HG02798 (cell line): ENCODE measurements at regions not wholly inside any gene's neighbourhood (a gene's known extent, or its start where the extent isn't known, plus 50 kb on each side); places are given as distances from the start of the nearest gene placed in this dataset.

Experiments used
- ATAC-seq: cut with Tn5 transposase; IDR thresholded peaks from one replicate; pipeline ENCODE4 v1.9.1; 2021; ENCODE audit warnings: mild to moderate bottlenecking; ENCODE audit not compliant: unreplicated experiment, poor library complexity

GRCh38 chr18:2050702-2051201 is 520.6 kb downstream of the METTL4 start:
- no peak for ATAC-seq

- ATAC-seq = no peak
Observed at GRCh38 chr18:2053490-2054089, 517.7 kb downstream of the METTL4 start.

- no peak for ATAC-seq
Observed at GRCh38 chr18:2059336-2059735, 512.0 kb downstream of the METTL4 start.

- ATAC-seq = no peak
Observed at GRCh38 chr18:2060086-2060485, 511.2 kb downstream of the METTL4 start.

DNA sequence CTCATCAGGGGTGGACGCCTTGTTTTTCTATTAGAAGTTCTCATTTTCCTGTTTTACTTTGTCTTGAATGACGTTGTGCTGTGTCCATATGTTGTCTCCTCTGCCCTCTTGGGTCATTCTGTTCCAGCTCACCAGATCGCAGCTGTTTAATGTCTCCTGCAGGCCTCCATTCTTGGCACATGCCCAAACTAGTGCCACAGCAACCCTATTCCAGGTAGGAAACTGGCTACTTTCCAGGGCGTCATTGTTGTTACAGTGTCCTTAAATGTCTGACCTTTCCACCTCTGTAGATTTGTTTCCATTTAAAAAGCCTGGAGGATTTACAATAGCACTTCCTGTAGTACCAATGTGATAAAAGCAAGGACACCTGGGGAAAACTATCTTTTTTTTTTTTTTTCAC is 500.7 kb downstream of the METTL4 start:
- no peak for ATAC-seq

DNA sequence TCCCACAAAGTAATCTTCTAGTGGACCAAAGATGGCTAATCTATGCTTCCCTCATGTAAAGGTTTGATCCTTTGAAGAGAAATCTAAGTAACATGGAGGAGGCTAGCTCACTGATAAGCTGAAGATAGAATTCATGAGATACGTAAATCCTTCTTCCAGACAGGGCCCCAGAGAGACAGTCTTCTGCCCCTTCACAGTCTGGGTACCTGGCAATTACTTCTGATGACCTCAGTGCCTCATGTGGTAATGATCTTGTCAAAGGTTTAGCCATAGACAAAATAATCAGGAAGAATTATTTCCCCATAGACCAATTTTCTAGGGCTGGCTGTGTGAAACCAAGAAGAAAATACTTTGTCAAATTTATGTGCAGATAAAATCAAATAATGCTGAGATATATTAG is 495.8 kb downstream of the METTL4 start:
- no peak for ATAC-seq

- no peak for ATAC-seq
Observed at GRCh38 chr18:2082676-2083075, 488.6 kb downstream of the METTL4 start.

GRCh38 chr18:2083691-2084090 is 487.6 kb downstream of the METTL4 start:
- peak; percentile 45 for ATAC-seq

DNA sequence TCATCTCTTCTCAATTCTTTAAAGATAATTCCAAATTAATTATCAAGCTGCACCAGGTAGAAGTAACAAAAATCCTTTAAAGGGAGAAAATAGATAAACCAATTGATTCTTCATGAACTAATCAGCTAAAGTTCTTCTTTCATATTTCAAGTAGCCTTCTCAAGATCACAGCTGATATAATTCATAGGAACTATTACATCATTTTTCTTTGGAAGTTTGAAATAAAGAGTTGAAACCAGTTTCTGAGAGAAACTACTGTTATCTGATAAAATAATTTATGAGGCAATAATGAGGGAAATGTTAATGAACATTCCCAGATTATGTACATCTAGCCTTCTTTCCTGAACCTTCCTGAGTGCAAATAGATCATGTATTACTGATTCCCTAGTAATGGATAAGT is 484.9 kb downstream of the METTL4 start:
- no peak for ATAC-seq

GRCh38 chr18:2087877-2088673 is 483.2 kb downstream of the METTL4 start:
- ATAC-seq = no peak

- no peak for ATAC-seq
Observed at GRCh38 chr18:2089396-2089795, 481.9 kb downstream of the METTL4 start.

GRCh38 chr18:2091937-2092336 is 479.4 kb downstream of the METTL4 start:
- no peak for ATAC-seq

DNA sequence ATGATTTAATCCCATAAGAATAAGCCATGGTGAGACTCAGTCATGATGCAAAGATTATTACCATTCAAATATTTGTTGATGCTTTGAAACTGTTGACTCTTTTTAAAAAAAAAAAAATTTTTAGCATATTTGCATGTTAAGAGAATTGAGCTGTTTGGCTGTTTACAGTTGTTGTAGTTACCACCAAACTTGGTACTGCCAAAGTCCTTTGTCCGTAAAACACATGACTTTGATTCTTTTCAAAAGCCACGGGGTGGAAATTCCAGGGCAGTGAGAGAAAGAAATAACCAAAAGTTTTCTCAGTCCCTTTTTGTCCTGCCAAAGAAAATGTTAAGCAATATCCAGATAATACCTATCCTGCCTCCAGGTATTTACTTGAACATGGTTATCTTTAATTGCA is 474.8 kb downstream of the METTL4 start:
- no peak for ATAC-seq

- no peak for ATAC-seq
Observed at GRCh38 chr18:2100694-2101213, 470.6 kb downstream of the METTL4 start.

GRCh38 chr18:2102022-2102421 is 469.3 kb downstream of the METTL4 start:
- ATAC-seq = peak; percentile 63

DNA sequence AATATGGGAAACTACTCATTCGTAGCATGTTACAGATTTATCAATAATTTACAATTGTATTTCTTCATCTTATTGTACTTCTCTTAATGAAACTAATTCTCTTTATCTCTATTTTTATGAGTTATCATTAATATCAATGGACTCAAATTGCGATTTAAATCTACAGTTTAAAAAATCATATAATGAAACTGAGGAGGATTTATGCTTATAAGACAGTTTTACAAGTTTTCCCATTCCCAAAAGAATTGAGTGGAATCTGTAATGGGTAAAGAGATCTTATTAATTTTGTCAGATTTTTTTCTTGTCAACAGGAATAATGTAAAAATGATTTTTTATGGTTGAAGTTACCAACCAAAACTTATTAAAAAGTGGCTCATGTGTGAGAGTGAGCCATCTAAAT is 468.0 kb downstream of the METTL4 start:
- no peak for ATAC-seq

DNA sequence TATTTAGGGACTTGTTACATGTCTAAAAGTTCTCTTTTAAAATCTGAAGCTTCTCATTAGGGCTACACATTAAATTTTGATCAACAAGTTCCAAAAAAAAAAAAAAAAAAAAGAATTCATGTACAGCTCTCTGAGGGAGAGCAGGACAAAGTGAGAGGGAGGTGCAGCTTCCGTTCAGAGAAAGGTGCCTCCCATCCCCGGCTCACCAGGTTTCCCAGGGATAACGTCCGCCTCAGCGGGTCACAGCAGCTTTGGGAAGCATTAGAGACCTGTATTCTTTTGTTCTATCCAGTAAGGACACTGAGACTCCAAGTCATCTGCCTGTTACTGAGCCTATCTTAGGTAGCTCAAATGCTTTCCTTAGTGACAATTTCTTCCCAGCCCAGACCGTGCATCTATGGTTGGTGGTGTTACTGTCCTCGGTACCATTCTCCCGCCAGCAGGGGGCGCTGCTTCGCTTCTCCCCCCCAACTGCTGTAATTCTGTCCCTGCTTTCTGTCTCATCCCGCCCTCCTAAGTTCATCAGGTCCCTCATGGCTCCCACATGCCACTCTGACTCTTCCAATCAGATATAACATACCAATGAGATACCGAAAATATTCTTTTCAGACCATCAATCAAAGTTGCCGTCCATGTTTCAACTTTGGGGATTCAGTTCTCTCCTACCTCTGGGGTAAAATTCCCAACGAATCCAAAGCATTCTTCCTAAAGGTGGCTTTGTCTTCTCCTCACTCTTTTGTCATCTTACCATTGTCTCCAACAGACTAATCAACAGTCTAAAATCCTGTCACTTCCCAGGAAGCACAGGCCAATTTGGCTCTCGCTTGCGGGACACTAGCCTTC is 466.5 kb downstream of the METTL4 start:
- ATAC-seq = peak; percentile 89

GRCh38 chr18:2108591-2108990 is 462.7 kb downstream of the METTL4 start:
- ATAC-seq = no peak

DNA sequence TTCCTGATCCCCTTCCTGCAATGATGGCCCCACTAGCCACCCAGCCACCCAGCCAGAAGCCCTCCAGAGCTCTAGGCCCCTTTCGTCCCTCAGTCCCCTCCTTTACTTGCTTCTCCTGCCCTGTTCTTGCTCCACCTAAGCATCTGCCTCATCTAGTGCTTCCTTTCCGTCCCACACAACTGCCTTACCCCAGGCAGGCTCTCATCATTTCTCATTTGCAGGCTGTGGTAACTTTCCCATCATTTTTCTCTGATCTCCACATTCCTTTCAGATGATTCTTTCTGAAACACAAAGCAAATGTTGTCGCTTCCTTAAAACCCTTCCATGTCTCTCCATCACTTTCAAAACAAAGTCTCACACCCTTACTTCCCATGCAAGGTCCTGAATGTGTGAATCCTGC is 459.8 kb downstream of the METTL4 start:
- no peak for ATAC-seq

DNA sequence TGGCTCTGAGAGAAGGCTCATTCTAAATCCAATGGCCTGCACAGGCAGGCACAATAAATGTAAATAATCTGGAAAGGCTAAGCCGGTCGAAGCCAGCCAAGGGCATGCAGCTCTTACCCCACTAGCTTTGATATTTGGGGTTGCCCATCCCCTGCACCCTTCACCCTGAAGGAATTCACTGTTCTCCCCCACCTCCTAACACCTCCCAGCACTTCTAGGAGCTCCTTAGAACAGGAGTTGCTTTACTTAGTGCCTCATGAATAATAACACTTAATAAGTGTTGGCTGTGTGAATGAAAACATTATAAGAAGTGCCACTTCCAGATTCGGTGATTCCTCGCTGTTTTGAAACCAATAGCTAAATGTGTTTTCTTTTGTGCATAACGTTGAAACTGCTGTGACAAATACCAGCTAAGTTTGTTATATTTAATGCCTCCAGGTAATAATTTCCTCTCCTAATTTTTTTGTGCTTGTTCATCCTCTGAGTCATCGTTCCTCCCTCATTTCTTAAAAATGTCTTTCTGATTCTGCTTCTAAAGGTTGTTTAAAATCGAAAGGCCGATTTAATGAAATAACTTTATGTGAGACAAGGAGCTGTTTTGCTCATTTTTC is 458.8 kb downstream of the METTL4 start:
- no peak for ATAC-seq
